ENCODE measurements at regions not wholly inside any gene's neighbourhood (a gene's known extent, or its start where the extent isn't known, plus 50 kb on each side); places are given as distances from the start of the nearest gene placed in this dataset.

GRCh38 chr9:89996773-89997172 is 392.0 kb downstream of the GADD45G start:
- TF ChIP-seq CTCF (IDR thresholded peaks at IDR 0.05), result no peak
- no peak for TF ChIP-seq POLR2A (IDR thresholded peaks at IDR 0.05)

All from testis (tissue), 2 donors.